Liver (tissue), 8 donors: ENCODE measurements at regions not wholly inside any gene's neighbourhood (a gene's known extent, or its start where the extent isn't known, plus 50 kb on each side); places are given as distances from the start of the nearest gene placed in this dataset.

ENCODE experiments used
- DNase-seq: peaks from one replicate; pipeline ENCODE4 v3.0.0-alpha.2; 2017; ENCODE audit warnings: low spot score
- H3K27ac ChIP-seq, 2 donors: one replicate each; pipeline ENCODE4 v1.7.0; 2013; ENCODE audit warnings: inconsistent platforms in 2 of 2, low read length in 2 of 2, control low read depth in 1 of 2, low read depth in 1 of 2, mild to moderate bottlenecking in 1 of 2
- H3K27me3 ChIP-seq, 4 donors: one replicate each; pipeline versions ENCODE4 v1.6.1 to v1.7.0; 2013; ENCODE audit warnings: low read length in 3 of 4, inconsistent platforms in 1 of 4, mild to moderate bottlenecking in 1 of 4, moderate library complexity in 1 of 4; ENCODE audit not compliant: control insufficient read depth in 4 of 4, insufficient read depth in 4 of 4
- H3K36me3 ChIP-seq, 4 donors: one replicate each; pipeline versions ENCODE4 v1.6.1 to v1.7.0; 2013; ENCODE audit warnings: low read length in 3 of 4, mild to moderate bottlenecking in 3 of 4, low read depth in 1 of 4, moderate library complexity in 1 of 4; ENCODE audit not compliant: control insufficient read depth in 4 of 4, insufficient read depth in 3 of 4
- H3K4me1 ChIP-seq, 4 donors: one replicate each; pipeline versions ENCODE4 v1.6.1 to v1.7.0; 2013; ENCODE audit warnings: low read length in 3 of 4, mild to moderate bottlenecking in 3 of 4, moderate library complexity in 1 of 4; ENCODE audit not compliant: control insufficient read depth in 4 of 4, insufficient read depth in 4 of 4
- H3K4me3 ChIP-seq, 3 donors: one replicate each; pipeline versions ENCODE4 v1.6.1 to v1.7.0; 2013; ENCODE audit warnings: low read length in 3 of 3, control low read depth in 1 of 3, low read depth in 1 of 3, mild to moderate bottlenecking in 1 of 3
- H3K9ac ChIP-seq, 2 donors: one replicate each; pipeline ENCODE4 v1.7.0; 2013; ENCODE audit warnings: low read length in 2 of 2, mild to moderate bottlenecking in 2 of 2, moderate library complexity in 2 of 2, control low read depth in 1 of 2, low read depth in 1 of 2
- H3K9me3 ChIP-seq, 4 donors: one replicate each; pipeline versions ENCODE4 v1.6.1 to v1.7.0; 2013; ENCODE audit warnings: low read length in 3 of 4; ENCODE audit not compliant: control insufficient read depth in 4 of 4
- CTCF ChIP-seq: fragments of 150-350 bp; IDR thresholded peaks from 2 replicates; pipeline ENCODE4 v1.5.1; 2017; ENCODE audit warnings: improper control_type of control experiment, low read depth, low read length; ENCODE audit not compliant: missing input control
- EGR1 ChIP-seq, 2 donors: IDR thresholded peaks; 2 replicates each; pipeline ENCODE4 v1.6.1; 2016 to 2018; ENCODE audit warnings: antibody characterized with exemption in 2 of 2, low read depth in 2 of 2
- FOXA1 ChIP-seq: IDR thresholded peaks from 2 replicates; pipeline ENCODE4 v1.6.1; 2016; ENCODE audit warnings: antibody characterized with exemption
- FOXA2 ChIP-seq: IDR thresholded peaks from 2 replicates; pipeline ENCODE4 v1.6.1; 2016; ENCODE audit warnings: antibody characterized with exemption
- HNF4A ChIP-seq, 2 donors: conservative IDR thresholded peaks; 2 replicates each; pipeline ENCODE4 v1.6.1; 2016; ENCODE audit warnings: antibody characterized with exemption in 2 of 2, mild to moderate bottlenecking in 2 of 2
- HNF4G ChIP-seq: IDR thresholded peaks from 2 replicates; pipeline ENCODE4 v1.6.1; 2016; ENCODE audit warnings: antibody characterized with exemption
- JUND ChIP-seq, 2 donors: IDR thresholded peaks; 2 replicates each; pipeline ENCODE4 v1.6.1; 2016; ENCODE audit warnings: antibody characterized with exemption in 2 of 2
- RAD21 ChIP-seq, 2 donors: IDR thresholded peaks; 2 replicates each; pipeline ENCODE4 v1.6.1; 2016; ENCODE audit warnings: antibody characterized with exemption in 2 of 2, mild to moderate bottlenecking in 2 of 2
- REST ChIP-seq: IDR thresholded peaks from 2 replicates; pipeline ENCODE4 v1.6.1; 2016; ENCODE audit warnings: antibody characterized with exemption, mild to moderate bottlenecking
- RXRA ChIP-seq, 2 donors: IDR thresholded peaks; 2 replicates each; pipeline ENCODE4 v1.6.1; 2017 to 2018; ENCODE audit warnings: antibody characterized with exemption in 2 of 2, mild to moderate bottlenecking in 1 of 2
- SP1 ChIP-seq: IDR thresholded peaks from 2 replicates; pipeline ENCODE4 v1.6.1; 2018; ENCODE audit warnings: antibody characterized with exemption, mild to moderate bottlenecking
- TAF1 ChIP-seq: conservative IDR thresholded peaks from 2 replicates; pipeline ENCODE4 v1.6.1; 2016; ENCODE audit warnings: antibody characterized with exemption, mild to moderate bottlenecking
- YY1 ChIP-seq: IDR thresholded peaks from 2 replicates; pipeline ENCODE4 v1.6.1; 2016; ENCODE audit warnings: antibody characterized with exemption, mild to moderate bottlenecking
- WGBS: extraction: QIAGEN DNeasy Blood & Tissue Kit; methylation state at CpG from one replicate; pipeline ENCODE4 v1.1.7; 2013; 5-methylcytosine and 5-hydroxymethylcytosine counted together
- donor health status: healthy.
- donor health status: healthy.
- donor health status: healthy.
- donor health status: healthy.
- donor health status: healthy.

DNA sequence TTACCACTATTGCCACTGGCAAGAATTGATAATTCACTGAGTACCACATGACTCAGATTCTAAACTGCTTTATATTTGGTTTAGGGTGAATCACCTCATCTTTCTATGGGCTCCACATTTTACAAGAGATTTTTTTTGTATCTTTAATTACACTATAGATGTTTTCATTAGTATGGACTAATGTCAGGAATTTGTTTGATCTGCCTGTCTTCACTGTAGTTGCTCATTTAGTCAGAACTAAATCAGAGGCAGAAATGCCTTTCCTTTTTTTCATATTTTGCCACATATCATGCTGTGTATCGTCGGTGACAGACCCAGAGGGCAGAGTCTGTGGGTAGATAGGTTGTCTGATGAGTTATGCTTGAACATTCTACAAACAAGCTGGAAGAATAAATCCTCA is 524.1 kb downstream of the METTL15 start:
- 97% methylated on average over 2 of the region's 2 CpGs for WGBS
- no peak overlapping the region for H3K9ac ChIP-seq
- no peak overlapping the region for H3K27ac ChIP-seq
- TF ChIP-seq RAD21 (IDR thresholded peaks at IDR 0.05) (no peak), SP1 (no peak), REST (no peak), HNF4A (conservative IDR thresholded peaks at IDR 0.05) (no peak), RXRA (IDR thresholded peaks at IDR 0.05) (no peak), HNF4G (no peak), JUND (IDR thresholded peaks at IDR 0.05) (no peak), CTCF (no peak), FOXA1 (no peak)
- no peaks in the 10 kb centered on the region for H3K36me3 ChIP-seq
- H3K27me3 ChIP-seq = no peaks in the 10 kb centered on the region
- H3K4me3 ChIP-seq = no peak overlapping the region
- no peak for DNase-seq
- H3K4me1 ChIP-seq = no peaks in the 10 kb centered on the region
- no peaks in the 10 kb centered on the region for H3K9me3 ChIP-seq

GRCh38 chr11:28631148-28631547 is 523.0 kb downstream of the METTL15 start:
- Histone ChIP-seq H3K36me3 (no peaks in the 10 kb centered on the region), H3K27ac (no peak overlapping the region)
- DNase-seq = no peak

More at GRCh38 chr11:28631148-28631547, 523.0 kb downstream of the METTL15 start:
- Histone ChIP-seq H3K4me3 (no peak overlapping the region), H3K27me3 (no peaks in the 10 kb centered on the region), H3K4me1 (no peaks in the 10 kb centered on the region), H3K9ac (no peak overlapping the region), H3K9me3 (no peaks in the 10 kb centered on the region)
- 37% methylated on average over 1 of the region's 1 CpG for WGBS
- TF ChIP-seq HNF4G (no peak), CTCF (no peak), RAD21 (IDR thresholded peaks at IDR 0.05) (no peak), YY1 (no peak), FOXA1 (no peak), TAF1 (no peak), RXRA (IDR thresholded peaks at IDR 0.05) (no peak), SP1 (no peak), FOXA2 (no peak), EGR1 (IDR thresholded peaks at IDR 0.05; ENCODE audit: low read depth in 2 of 2) (no peak)
